Embryonic facial prominence (tissue), 1 donor: ENCODE measurements at regions not wholly inside any gene's neighbourhood (a gene's known extent, or its start where the extent isn't known, plus 50 kb on each side); places are given as distances from the start of the nearest gene placed in this dataset.
"Not testable (repeated sequence)": the region's sequence is repeated elsewhere in the genome, so short reads cannot be mapped to it uniquely, and the experiment has no call there.

Source experiments
- DNase-seq: peaks from one replicate; pipeline ENCODE4 v3.0.0-alpha.2; 2016; ENCODE audit errors: extremely low spot score

DNA sequence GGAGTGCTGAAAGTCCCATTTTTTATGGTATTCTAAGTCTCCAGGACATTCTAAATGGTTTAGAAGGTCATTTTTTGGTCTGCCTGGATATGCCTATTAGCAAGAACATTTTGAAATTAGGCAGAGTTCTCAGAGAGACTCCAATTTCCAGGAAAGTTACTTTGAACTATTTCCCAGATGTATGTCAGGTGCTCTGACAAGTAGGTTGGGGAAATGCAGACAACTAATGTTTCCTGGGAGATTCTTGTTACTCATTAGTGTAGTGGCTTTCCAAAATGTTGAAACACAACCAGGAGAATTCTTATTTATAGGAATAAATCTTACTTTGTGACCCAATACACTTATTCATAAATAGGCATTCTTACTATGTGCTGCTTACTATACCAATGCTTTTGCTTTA lies 268.4 kb downstream of the ZNF37A start:
- DNase-seq = not testable (repeated sequence)

DNA sequence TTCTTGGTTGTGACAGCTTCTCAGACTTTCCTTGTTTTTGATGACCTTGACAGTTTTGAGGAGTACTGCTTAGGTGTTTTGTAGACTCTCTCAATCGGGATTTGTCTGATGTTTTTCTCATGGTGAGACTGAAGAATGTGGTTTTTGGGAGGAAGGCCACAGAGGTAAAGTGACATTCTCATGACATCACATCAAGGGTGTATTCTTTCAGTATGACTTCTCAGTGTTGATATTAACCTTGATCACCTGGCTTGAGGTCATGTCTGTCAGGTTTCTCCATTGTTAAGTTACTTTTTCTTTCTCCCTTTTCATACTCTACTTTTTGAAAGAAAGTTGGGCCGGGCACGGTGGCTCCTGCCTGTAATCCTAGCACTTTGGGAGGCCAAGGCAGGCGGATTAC lies 269.9 kb downstream of the ZNF37A start:
- DNase-seq = not testable (repeated sequence)

- not testable (repeated sequence) for DNase-seq
Observed at GRCh38 chr10:38365917-38366316, 271.8 kb downstream of the ZNF37A start.

- DNase-seq = not testable (repeated sequence)
Observed at GRCh38 chr10:38383800-38384199, 289.7 kb downstream of the ZNF37A start.

- DNase-seq = not testable (repeated sequence)
Observed at GRCh38 chr10:38386869-38387268, 292.7 kb downstream of the ZNF37A start.

GRCh38 chr10:38390725-38391124 lies 296.6 kb downstream of the ZNF37A start:
- DNase-seq = not testable (repeated sequence)

GRCh38 chr10:38395465-38395864 lies 301.3 kb downstream of the ZNF37A start:
- DNase-seq = not testable (repeated sequence)

GRCh38 chr10:38396178-38396954 lies 302.2 kb downstream of the ZNF37A start:
- DNase-seq = not testable (repeated sequence)

GRCh38 chr10:38401565-38401964 lies 307.4 kb downstream of the ZNF37A start:
- DNase-seq = not testable (repeated sequence)

DNA sequence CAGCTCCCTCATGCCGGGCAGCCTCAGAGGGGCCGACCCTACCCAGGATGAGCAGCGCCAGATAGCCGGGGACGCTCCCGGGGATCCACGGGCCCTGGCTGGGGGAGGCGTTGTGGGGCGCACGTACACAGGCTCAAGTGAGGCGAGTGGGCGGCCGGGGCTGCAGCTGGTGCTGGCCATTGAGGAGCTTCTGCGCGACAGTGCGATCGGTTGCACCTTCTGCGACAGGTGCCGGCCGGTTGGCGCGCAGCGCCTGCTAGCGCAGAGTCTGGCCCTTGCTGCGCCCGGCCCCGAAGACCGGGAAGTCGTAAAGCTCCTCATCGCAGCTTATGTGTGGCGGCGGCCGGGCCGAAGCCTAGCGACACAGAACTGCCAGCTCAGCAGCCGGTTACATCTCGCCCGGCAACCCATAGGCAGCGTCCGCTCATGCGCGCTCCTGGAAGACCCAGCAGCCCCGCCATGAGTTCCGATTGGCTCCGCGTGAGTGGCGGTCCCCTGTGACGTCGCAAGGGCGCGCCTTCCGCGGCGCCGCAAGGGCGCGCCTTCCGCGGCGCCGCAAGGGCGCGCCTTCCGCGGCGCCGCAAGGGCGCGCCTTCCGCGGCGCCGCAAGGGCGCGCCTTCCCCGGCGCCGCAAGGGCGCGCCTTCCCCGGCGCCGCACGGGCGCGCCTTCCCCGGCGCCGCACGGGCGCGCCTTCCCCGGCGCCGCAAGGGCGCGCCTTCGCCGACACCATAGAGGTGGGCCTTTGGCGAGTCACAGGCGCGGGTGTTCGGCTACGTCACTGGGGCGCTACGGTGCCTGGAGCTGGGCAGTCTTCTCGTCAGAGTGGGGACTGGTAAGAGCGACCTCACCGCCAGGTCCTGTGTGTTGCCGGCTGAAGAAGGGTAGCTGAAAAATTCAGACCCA lies 308.6 kb downstream of the ZNF37A start:
- DNase-seq = peak; percentile 88

DNA sequence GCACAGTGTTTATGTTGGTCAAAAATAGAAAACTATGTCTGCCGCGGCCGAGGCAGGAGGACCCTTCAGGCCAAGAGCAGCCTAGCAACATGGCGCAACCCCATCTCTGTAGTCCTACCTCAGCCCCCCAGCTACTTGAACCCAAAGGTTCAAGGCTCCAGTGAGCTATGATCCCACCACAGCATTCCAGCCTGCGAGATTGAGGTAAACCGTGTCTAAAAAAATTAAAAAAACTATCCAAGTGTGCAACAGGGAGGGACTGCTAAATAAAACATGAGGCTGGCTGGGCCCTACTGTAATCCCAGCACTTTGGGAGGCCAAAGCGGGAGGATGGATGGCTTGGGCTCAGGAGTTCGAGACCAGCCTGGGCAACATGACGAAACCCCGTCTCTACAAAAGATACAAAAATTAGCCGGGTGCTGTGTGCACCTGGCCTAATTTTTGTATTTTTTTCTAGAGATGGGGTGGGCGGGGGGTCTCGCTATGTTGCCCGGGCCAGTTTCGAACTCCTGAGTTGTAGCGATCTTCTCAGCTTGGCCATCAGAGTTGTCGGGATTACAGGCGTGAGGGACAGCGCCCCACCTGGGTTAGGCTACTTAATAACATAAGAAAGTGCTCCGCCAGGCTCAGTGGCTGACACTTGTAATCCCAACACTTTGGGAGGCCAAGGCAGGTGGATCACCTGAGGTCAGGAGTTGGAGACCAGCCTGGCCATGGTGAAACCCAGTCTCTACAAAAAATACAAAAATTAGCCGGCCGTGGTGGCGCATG lies 309.4 kb downstream of the ZNF37A start:
- DNase-seq = not testable (repeated sequence)

DNA sequence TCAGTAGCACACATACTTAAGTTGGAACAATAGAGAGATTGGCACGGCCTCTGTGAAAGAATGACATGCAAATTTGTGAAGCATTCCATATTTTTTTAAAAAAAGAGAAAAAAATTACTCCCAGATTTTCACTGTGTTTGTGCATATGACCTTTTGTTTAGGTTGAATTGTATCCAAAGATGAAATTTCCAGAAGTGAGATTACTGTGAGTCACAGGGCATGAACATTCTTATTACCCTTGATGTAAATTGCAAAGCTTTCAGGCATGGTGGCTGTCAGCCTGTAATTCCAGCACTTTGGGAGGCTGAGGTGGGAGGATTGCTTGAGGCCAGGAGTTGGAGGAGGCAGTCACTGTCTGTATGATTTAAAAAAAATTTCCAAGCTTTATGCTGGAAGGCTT lies 329.5 kb downstream of the ZNF37A start:
- not testable (repeated sequence) for DNase-seq

DNA sequence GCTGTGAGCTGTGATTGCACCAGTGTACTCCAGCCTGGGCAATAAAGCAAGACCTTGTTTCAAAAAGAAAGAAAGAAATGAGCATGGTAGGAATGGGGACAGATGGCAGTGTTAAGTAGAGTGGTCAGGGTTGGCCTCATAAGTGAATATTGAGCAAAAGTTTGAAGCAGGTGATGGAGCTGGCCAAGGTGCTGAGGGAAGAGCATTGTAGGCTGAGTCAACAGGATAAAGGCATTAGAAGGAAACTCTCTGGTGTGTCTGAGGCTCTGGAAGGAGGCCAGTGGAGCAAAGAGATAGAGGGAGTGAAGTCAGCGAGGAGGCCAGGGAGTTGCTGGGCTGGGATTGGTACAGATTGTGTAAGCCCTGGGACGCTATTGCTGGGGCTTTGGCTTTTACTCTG lies 336.1 kb downstream of the ZNF37A start:
- not testable (repeated sequence) for DNase-seq

GRCh38 chr10:38437359-38437758 lies 343.2 kb downstream of the ZNF37A start:
- not testable (repeated sequence) for DNase-seq

DNA sequence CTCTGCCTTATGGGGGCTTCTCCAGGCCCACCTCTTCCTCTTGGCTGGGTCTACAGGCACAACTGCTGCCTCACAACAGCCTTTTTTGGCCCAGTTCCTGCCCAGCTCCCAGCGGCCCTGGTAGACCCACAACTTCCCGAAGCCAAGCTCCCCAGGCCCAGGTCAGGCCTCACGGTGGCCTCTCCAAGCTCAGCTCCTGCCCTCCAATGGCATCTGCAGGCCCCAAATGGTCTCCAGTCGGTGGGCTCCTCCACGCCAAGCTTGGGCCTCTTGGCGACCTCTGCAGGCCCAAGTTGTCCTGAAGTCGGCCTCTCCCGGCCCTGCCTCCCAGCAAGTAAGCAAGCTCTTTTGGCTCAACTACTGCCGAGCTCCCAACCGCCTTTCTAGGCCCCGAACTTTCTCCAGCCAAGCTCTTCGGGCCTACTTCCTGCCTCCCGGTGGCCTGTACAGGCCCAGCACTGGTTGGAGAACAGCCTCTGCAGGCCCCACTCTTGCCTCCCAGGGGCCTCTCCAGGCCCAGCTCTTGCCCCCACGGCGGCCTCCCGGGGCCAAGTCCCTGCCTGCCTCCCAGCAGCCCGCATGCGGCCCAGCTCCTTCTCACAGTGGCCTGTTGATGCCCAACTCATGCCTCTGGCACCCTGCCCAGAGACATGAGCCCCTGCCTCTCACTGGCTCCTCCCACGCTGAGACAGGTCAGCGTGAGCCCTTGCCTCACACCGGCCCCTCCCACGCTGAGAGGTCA lies 354.6 kb downstream of the ZNF37A start:
- DNase-seq = not testable (repeated sequence)

GRCh38 chr10:38449618-38450017 lies 355.5 kb downstream of the ZNF37A start:
- not testable (repeated sequence) for DNase-seq

- DNase-seq = not testable (repeated sequence)
Observed at GRCh38 chr10:38450372-38451057, 356.4 kb downstream of the ZNF37A start.

- not testable (repeated sequence) for DNase-seq
Observed at GRCh38 chr10:38451306-38451967, 357.3 kb downstream of the ZNF37A start.
